ENCODE measurements at regions not wholly inside any gene's neighbourhood (a gene's known extent, or its start where the extent isn't known, plus 50 kb on each side); places are given as distances from the start of the nearest gene placed in this dataset.

DNA sequence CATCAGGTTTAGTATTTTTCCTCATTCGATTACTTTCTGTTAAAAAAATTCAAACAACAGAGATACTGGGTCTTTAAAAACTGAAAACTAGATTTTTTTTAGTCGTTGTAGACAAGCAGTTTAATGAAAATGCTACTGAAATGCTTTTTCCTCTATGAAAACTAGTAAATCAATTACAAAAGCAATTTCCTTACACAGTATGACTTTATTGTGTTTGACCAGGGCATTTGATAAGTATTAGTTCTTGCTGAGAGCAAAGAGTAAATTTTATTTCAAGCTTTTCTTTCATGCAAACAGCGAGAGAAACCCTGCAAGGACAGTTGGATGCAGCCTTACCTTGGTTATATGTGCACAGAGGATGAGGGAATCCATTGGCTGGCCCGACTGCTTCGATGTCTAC, 308.5 kb downstream of the MAT2B start:
- TF ChIP-seq CTCF (IDR thresholded peaks at IDR 0.05; ENCODE audit: low read depth, low read length, missing input control) (no peak), EGR1 (IDR thresholded peaks at IDR 0.05; ENCODE audit: low read depth in 2 of 2) (no peak), SP1 (IDR thresholded peaks at IDR 0.05) (no peak), YY1 (IDR thresholded peaks at IDR 0.05) (no peak), HNF4A (conservative IDR thresholded peaks at IDR 0.05) (no peak), TAF1 (conservative IDR thresholded peaks at IDR 0.05) (no peak), JUND (IDR thresholded peaks at IDR 0.05) (no peak)
- TF ChIP-seq, protein P1, sequence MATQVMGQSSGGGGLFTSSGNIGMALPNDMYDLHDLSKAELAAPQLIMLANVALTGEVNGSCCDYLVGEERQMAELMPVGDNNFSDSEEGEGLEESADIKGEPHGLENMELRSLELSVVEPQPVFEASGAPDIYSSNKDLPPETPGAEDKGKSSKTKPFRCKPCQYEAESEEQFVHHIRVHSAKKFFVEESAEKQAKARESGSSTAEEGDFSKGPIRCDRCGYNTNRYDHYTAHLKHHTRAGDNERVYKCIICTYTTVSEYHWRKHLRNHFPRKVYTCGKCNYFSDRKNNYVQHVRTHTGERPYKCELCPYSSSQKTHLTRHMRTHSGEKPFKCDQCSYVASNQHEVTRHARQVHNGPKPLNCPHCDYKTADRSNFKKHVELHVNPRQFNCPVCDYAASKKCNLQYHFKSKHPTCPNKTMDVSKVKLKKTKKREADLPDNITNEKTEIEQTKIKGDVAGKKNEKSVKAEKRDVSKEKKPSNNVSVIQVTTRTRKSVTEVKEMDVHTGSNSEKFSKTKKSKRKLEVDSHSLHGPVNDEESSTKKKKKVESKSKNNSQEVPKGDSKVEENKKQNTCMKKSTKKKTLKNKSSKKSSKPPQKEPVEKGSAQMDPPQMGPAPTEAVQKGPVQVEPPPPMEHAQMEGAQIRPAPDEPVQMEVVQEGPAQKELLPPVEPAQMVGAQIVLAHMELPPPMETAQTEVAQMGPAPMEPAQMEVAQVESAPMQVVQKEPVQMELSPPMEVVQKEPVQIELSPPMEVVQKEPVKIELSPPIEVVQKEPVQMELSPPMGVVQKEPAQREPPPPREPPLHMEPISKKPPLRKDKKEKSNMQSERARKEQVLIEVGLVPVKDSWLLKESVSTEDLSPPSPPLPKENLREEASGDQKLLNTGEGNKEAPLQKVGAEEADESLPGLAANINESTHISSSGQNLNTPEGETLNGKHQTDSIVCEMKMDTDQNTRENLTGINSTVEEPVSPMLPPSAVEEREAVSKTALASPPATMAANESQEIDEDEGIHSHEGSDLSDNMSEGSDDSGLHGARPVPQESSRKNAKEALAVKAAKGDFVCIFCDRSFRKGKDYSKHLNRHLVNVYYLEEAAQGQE (IDR thresholded peaks at IDR 0.05) = no peak
- TF ChIP-seq, protein P2, sequence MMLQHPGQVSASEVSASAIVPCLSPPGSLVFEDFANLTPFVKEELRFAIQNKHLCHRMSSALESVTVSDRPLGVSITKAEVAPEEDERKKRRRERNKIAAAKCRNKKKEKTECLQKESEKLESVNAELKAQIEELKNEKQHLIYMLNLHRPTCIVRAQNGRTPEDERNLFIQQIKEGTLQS (IDR thresholded peaks at IDR 0.05) = no peak

All from liver (tissue), 3 donors.